ENCODE measurements at regions not wholly inside any gene's neighbourhood (a gene's known extent, or its start where the extent isn't known, plus 50 kb on each side); places are given as distances from the start of the nearest gene placed in this dataset.

DNA sequence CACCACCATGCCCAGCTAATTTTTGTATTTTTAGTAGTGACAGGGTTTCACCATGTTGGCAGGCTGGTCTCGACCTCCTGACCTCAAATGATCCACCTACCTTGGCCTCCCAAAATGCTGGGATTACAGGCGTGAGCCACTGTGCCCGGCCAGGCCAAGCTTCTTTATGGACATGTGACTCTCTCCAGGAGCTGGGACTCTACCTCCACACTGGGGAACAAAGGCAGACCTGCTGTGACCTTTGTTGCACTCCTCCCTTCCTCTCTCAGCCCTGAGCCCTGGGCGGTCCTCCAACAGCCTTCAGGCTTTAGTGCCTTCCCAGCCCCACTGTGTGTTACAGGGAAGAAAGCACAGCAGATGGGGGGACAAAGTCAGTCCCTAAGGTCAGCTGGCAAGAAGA lies 55.0 kb upstream of the DUSP5 start:
- no peak for DNase-seq

DNA sequence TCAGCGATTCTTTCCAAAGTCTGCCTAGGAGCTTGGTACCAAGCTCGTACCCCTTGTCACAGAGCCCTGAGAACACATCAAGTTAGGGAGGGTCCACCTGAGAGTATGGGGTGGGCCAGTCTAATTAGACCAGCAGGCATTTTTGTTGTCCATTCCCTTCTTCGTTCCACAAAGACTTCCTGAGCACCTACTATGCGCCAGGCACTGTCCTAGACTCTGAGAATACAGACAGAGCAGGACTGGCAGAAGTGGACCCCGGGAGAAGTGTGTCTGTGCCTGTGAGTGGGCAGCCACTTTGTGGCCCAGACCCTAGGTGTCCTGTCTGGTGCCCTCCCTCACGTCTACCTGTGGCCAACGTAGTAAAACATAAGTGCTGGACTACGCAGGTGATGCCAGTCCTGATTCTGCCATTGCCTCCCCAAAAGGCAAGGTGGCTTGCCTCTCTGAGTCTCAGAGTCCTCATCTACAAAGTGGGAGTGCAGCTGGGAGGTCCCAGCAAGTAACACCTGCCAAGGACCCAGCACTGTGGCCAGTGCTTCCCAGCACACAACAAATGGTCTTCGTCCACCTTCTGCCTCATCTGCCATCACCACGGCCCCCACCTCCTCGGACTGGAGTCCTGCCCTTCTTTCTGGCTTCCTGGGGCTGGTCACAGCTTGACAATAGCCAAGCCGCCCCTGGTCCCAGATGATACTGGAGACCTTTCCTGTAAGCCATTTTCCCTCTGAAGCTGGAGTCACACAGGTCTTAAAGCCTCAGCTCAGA lies 54.3 kb upstream of the DUSP5 start:
- no peak for DNase-seq

DNA sequence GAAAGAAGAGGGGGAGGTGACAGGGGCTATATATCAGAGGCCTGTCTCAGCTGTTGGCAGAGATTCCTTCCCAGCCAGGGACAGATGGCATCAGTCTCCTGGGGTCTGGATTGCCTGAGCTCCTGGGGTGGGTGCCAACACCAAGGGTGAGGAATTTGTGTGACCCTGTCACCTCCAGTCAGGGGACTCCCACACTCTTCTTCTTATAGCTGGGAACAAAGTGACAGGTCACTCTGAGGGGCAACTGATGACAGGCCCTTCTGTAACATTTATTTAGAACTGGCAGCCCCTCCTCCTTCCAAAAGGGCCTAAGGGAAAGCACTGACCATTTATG lies 53.7 kb upstream of the DUSP5 start:
- DNase-seq: peak; percentile 38

DNA sequence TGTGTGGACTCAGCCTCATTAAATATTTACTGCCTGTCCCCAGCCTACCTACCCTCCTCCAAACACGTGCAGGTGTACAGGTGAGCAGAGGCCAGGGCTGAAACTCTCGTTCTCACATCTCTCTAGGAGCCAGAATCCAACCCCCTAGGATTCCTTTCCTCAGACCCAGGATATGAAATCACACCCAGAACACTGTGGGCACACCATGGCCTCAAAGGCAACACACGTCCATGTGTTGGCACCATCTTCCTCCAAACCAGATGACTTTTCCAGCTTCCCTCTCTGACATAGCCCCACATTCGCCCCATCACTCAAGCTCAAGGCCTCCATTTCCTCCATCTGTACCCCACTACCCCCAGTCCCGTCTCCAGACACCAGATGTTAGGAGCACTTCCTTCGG lies 51.8 kb upstream of the DUSP5 start:
- no peak for DNase-seq

DNA sequence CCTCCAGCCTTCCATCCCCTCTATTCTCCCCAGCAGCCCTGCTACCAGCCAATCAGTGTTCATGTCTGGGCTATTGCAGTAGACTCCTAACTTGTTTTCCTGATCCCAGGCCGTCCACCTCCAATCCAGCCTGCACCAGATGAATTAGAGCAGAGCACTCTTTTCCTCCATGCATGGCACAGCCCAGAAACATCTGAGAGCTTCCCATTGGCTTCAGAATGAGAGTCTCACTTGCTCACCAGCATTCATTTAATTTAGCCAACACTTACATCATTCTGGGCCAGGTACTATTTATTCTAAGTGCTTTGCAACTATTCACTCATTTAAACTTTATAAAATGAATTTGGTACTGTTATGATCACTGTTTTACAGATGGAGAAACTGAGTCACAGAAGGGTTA lies 51.4 kb upstream of the DUSP5 start:
- DNase-seq: no peak

DNA sequence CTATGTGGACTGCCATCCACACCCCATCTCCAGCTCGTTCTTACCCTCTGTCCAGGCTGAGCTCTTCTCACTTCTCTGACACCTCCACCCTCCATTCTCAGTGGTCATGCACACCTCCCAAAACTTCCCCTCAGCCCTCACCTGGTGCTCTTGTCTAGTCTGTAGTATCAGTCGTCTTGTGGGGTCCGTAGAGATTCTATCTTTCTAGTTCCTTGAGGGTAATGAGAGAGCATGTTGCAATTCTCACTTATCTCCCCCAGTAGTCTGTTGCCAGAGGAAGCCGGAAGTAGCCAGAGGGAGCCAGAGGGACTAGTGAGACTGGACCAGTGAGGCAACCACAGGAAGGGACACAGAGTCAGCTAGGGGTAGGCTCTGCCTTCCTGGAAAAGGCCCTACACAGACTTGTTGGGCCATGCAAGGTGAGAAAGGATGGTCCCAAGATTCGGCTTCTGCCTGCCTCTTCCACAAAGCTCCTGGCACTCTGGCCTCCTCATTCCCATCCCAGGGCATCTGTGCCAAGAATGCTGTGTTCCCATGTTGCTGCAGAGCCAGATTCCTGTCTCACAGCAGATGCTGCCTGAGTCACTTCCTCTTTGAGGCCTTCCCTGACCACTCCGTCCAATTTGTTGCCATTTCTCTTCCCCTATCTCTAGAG lies 50.6 kb upstream of the DUSP5 start:
- no peak for DNase-seq

DNA sequence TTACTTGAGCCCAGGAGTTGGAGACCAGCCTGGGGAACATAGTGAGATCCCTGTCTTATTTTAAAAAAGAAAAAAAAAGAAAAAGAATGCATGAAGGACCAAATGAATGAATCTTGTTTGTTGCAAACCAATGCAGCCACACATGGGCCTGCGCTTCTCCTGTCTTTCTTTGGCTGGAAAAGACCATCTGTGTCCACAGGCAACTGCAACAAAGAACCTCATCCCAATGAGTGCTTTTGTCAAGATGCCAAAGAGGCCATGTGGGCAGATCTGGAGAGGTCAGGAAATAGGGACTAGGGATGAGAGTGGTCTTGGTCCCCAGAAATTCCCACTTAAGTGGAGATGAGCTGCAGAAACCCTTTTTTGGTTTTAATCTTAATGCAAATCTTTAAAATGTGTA lies 49.8 kb upstream of the DUSP5 start:
- DNase-seq: no peak
